DND-41 (cell line): ENCODE measurements at regions not wholly inside any gene's neighbourhood (a gene's known extent, or its start where the extent isn't known, plus 50 kb on each side); places are given as distances from the start of the nearest gene placed in this dataset.

ENCODE experiments used
- EZH2 ChIP-seq: IDR thresholded peaks from 3 replicates; pipeline ENCODE4 v1.6.1; 2012; ENCODE audit warnings: borderline replicate concordance, low read depth, mild to moderate bottlenecking, moderate library complexity, low read length, inconsistent platforms; ENCODE audit not compliant: severe bottlenecking
- TF ChIP-seq, protein P1 (sequence below): IDR thresholded peaks from 2 replicates; pipeline ENCODE4 v1.5.1; 2012; ENCODE audit warnings: borderline replicate concordance, low read length, moderate library complexity, mild to moderate bottlenecking; ENCODE audit not compliant: poor library complexity, severe bottlenecking; ENCODE audit errors: extremely low read depth

DNA sequence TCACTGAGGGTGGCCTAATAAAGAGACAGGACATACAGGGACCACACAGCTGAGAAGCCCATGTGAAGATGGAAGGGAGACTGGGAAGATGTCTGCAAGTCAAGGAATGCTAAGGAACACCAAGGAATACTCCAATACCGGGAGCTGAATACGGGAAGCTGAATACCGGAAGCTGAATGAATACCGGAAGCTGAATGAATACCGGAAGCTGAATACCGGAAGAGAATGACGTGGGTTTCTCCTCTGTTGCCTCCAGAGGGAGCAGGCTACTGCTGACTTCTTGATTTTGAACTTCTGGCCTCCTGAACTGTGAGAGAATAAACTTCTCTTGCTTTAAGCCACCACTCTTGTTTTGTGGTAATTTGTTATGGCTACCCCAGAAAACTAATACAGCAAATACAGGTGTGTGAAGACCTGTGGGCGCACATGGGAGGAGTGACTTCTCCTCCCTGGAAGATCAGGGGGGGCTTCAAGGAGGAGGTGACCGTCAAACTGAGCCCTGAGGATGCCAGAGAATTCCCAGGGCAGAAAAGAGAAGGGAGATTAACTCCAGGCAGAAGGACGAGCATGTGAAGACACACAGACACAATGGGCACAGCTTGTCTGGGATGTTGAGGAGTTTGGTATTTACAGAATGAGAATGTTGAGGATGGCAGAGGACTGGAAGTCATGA is 259.9 kb downstream of the IRF8 start:
- TF ChIP-seq, protein P1, sequence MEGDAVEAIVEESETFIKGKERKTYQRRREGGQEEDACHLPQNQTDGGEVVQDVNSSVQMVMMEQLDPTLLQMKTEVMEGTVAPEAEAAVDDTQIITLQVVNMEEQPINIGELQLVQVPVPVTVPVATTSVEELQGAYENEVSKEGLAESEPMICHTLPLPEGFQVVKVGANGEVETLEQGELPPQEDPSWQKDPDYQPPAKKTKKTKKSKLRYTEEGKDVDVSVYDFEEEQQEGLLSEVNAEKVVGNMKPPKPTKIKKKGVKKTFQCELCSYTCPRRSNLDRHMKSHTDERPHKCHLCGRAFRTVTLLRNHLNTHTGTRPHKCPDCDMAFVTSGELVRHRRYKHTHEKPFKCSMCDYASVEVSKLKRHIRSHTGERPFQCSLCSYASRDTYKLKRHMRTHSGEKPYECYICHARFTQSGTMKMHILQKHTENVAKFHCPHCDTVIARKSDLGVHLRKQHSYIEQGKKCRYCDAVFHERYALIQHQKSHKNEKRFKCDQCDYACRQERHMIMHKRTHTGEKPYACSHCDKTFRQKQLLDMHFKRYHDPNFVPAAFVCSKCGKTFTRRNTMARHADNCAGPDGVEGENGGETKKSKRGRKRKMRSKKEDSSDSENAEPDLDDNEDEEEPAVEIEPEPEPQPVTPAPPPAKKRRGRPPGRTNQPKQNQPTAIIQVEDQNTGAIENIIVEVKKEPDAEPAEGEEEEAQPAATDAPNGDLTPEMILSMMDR = no peak
- TF ChIP-seq EZH2 = no peak
